IMR-90 (cell line): ENCODE measurements at regions not wholly inside any gene's neighbourhood (a gene's known extent, or its start where the extent isn't known, plus 50 kb on each side); places are given as distances from the start of the nearest gene placed in this dataset.

Source experiments
- ATAC-seq: fragments of 200-7000 bp; cut with Tn5 transposase; 2 replicates; pipeline ENCODE4 v1.9.1; 2020; ENCODE audit warnings: low read depth, mild to moderate bottlenecking, moderate library complexity
- BruUV-seq: library from RNA; stranded (reverse); fragments of 400-500 nt; replicated peaks from 2 replicates; lab custom pipeline; 2021; lab: Mats Ljungman, UMichigan
- CTCF ChIA-PET: fragments of 300-600 bp; formaldehyde crosslinking; extraction: SDS; loops from one replicate; lab custom pipeline; 2021; ENCODE audit warnings: antibody characterized with exemption; lab: Yijun Ruan, JAX
- POLR2A ChIA-PET: fragments of 300-600 bp; sonication (Branson Sonifier 250); formaldehyde crosslinking; loops from one replicate; lab custom pipeline; 2022; ENCODE audit warnings: antibody characterized with exemption; ENCODE audit not compliant: unreplicated experiment; lab: Charles Lee
- DNase-seq: peaks from one replicate; pipeline ENCODE4 v3.0.0; 2013
- H2AFZ ChIP-seq: replicated peaks from 2 replicates; pipeline ENCODE3; 2013; ENCODE audit warnings: low read length, mild to moderate bottlenecking; ENCODE audit not compliant: poor library complexity
- H2AK5ac ChIP-seq: 2 replicates; pipeline ENCODE4 v1.6.1; 2013; ENCODE audit warnings: low read depth, low read length, inconsistent platforms
- H2AK9ac ChIP-seq: replicated peaks from 2 replicates; pipeline ENCODE3; 2013; ENCODE audit warnings: mild to moderate bottlenecking, low read depth, low read length, moderate library complexity; ENCODE audit not compliant: poor library complexity
- H2BK120ac ChIP-seq: 2 replicates; pipeline ENCODE4 v1.6.1; 2013; ENCODE audit warnings: low read depth, low read length, inconsistent platforms
- H2BK15ac ChIP-seq: 3 replicates; pipeline ENCODE4 v1.6.1; 2013; ENCODE audit warnings: low read depth, low read length, inconsistent platforms
- H2BK20ac ChIP-seq: 2 replicates; pipeline ENCODE4 v1.6.1; 2013; ENCODE audit warnings: low read depth, mild to moderate bottlenecking, inconsistent platforms, low read length, moderate library complexity
- H2BK5ac ChIP-seq: 2 replicates; pipeline ENCODE4 v1.6.1; 2013; ENCODE audit warnings: mild to moderate bottlenecking, low read depth, low read length, inconsistent platforms; ENCODE audit not compliant: poor library complexity, severe bottlenecking
- H3K14ac ChIP-seq: replicated peaks from 2 replicates; pipeline ENCODE4 v1.6.1; 2013; ENCODE audit warnings: low read depth, low read length, inconsistent platforms
- H3K18ac ChIP-seq: 2 replicates; pipeline ENCODE4 v1.6.1; 2013; ENCODE audit warnings: low read depth, low read length, control low read depth
- H3K23ac ChIP-seq: 2 replicates; pipeline ENCODE4 v1.6.1; 2013; ENCODE audit warnings: low read depth, low read length, inconsistent platforms
- H3K27ac ChIP-seq: 2 replicates; pipeline ENCODE4 v1.5.1; 2013; ENCODE audit warnings: mild to moderate bottlenecking, control low read depth, low read length; ENCODE audit not compliant: insufficient read depth
- H3K27me3 ChIP-seq: 2 replicates; pipeline ENCODE4 v1.6.1; 2013; ENCODE audit warnings: low read length; ENCODE audit not compliant: control insufficient read depth, insufficient read depth
- H3K36me3 ChIP-seq: 2 replicates; pipeline ENCODE4 v1.6.1; 2013; ENCODE audit warnings: low read length, mixed read lengths; ENCODE audit not compliant: control insufficient read depth, insufficient read depth
- H3K4ac ChIP-seq: 2 replicates; pipeline ENCODE4 v1.6.1; 2013; ENCODE audit warnings: low read depth, low read length, inconsistent platforms
- H3K4me1 ChIP-seq: 2 replicates; pipeline ENCODE4 v1.6.1; 2013; ENCODE audit warnings: low read length, mixed read lengths; ENCODE audit not compliant: control insufficient read depth, insufficient read depth
- H3K4me2 ChIP-seq: 2 replicates; pipeline ENCODE4 v1.6.1; 2013; ENCODE audit warnings: low read depth, mild to moderate bottlenecking, control low read depth, low read length, moderate library complexity
- H3K4me3 ChIP-seq: 2 replicates; pipeline ENCODE4 v1.5.1; 2013; ENCODE audit warnings: low read depth, mild to moderate bottlenecking, control low read depth, low read length, moderate library complexity; ENCODE audit not compliant: insufficient read depth
- H3K56ac ChIP-seq: 2 replicates; pipeline ENCODE4 v1.6.1; 2013; ENCODE audit warnings: low read length, inconsistent platforms; ENCODE audit not compliant: insufficient read depth; ENCODE audit errors: extremely low read depth
- H3K79me1 ChIP-seq, 2 experiments: 2 replicates each; pipeline ENCODE4 v1.6.1; 2013; ENCODE audit warnings: low read length in 2 of 2, inconsistent platforms in 1 of 2, low read depth in 1 of 2
- H3K9ac ChIP-seq: 2 replicates; pipeline ENCODE4 v1.6.1; 2013; ENCODE audit warnings: low read depth, low read length, control low read depth
- H3K9me1 ChIP-seq: 2 replicates; pipeline ENCODE4 v1.6.1; 2013; ENCODE audit warnings: low read length, inconsistent platforms; ENCODE audit not compliant: insufficient read depth
- H3K9me3 ChIP-seq: 2 replicates; pipeline ENCODE4 v1.6.1; 2013; ENCODE audit warnings: low read length; ENCODE audit not compliant: control insufficient read depth, insufficient read depth
- H4K20me1 ChIP-seq: 2 replicates; pipeline ENCODE4 v1.6.1; 2013; ENCODE audit warnings: low read length, inconsistent platforms; ENCODE audit not compliant: insufficient read depth
- H4K5ac ChIP-seq: 2 replicates; pipeline ENCODE4 v1.6.1; 2013; ENCODE audit warnings: mild to moderate bottlenecking, low read depth, low read length, control low read depth
- H4K8ac ChIP-seq, 2 experiments: 2 replicates each; pipeline ENCODE4 v1.6.1; 2013; ENCODE audit warnings: low read depth in 2 of 2, low read length in 2 of 2, control low read depth in 1 of 2, inconsistent platforms in 1 of 2
- H4K91ac ChIP-seq: 2 replicates; pipeline ENCODE4 v1.6.1; 2013; ENCODE audit warnings: low read depth, low read length, inconsistent platforms; ENCODE audit not compliant: insufficient read depth
- BHLHE40 ChIP-seq: fragments of 150-350 bp; IDR thresholded peaks from 2 replicates; pipeline ENCODE4 v1.6.1; 2016; ENCODE audit warnings: mild to moderate bottlenecking, low read depth, low read length
- CEBPB ChIP-seq: IDR thresholded peaks from 2 replicates; pipeline ENCODE4 v1.6.1; 2012; ENCODE audit warnings: low read depth, low read length, improper control_type of control experiment
- CHD1 ChIP-seq: IDR thresholded peaks from 2 replicates; pipeline ENCODE4 v1.6.1; 2012; ENCODE audit warnings: low read depth, low read length, improper control_type of control experiment
- MAFK ChIP-seq: IDR thresholded peaks from 2 replicates; pipeline ENCODE4 v1.6.1; 2012; ENCODE audit warnings: low read depth, low read length, improper control_type of control experiment
- MAZ ChIP-seq: IDR thresholded peaks from 2 replicates; pipeline ENCODE4 v1.6.1; 2012; ENCODE audit warnings: low read depth, mild to moderate bottlenecking, low read length, improper control_type of control experiment, moderate library complexity, borderline replicate concordance
- MXI1 ChIP-seq: IDR thresholded peaks from 2 replicates; pipeline ENCODE4 v1.6.1; 2012; ENCODE audit warnings: low read depth, mild to moderate bottlenecking, low read length, moderate library complexity, borderline replicate concordance
- NFE2L2 ChIP-seq: fragments of 150-350 bp; IDR thresholded peaks from 2 replicates; pipeline ENCODE4 v1.6.1; 2016; ENCODE audit warnings: low read depth, mild to moderate bottlenecking, low read length
- POLR2A ChIP-seq: IDR thresholded peaks from 2 replicates; pipeline ENCODE4 v1.6.1; 2012; ENCODE audit warnings: mild to moderate bottlenecking, low read depth, low read length
- RAD21 ChIP-seq: IDR thresholded peaks from 2 replicates; pipeline ENCODE4 v1.6.1; 2012; ENCODE audit warnings: low read length, improper control_type of control experiment
- RCOR1 ChIP-seq: IDR thresholded peaks from 2 replicates; pipeline ENCODE4 v1.6.1; 2012; ENCODE audit warnings: mild to moderate bottlenecking, low read length, improper control_type of control experiment; ENCODE audit not compliant: insufficient replicate concordance
- RFX5 ChIP-seq: IDR thresholded peaks from 2 replicates; pipeline ENCODE4 v1.8.0; 2012; ENCODE audit warnings: low read depth, mild to moderate bottlenecking, low read length, moderate library complexity
- SMC3 ChIP-seq: fragments of 150-350 bp; IDR thresholded peaks from 2 replicates; pipeline ENCODE4 v1.6.1; 2016; ENCODE audit warnings: low read depth, mild to moderate bottlenecking, antibody characterized with exemption, low read length, moderate library complexity
- WGBS, 2 experiments: methylation state at CpG; one replicate each; pipeline versions ENCODE4 v1.1.5 to v1.1.7; 2013; ENCODE audit warnings: missing lambda C conversion rate in 2 of 2; ENCODE audit not compliant: insufficient read length in 1 of 2; ENCODE audit errors: extremely low coverage in 2 of 2; 5-methylcytosine and 5-hydroxymethylcytosine counted together
- dilution Hi-C: fragments of 300-500 bp; cut with HindIII; formaldehyde crosslinking; loops from one replicate; pipeline ENCODE4 v1.14.3; 2018; ENCODE audit warnings: low sequenced_read_pairs; ENCODE audit not compliant: unreplicated experiment
- in situ Hi-C: fragments of 300-500 bp; cut with MboI; formaldehyde crosslinking; loops from 3 replicates; pipeline ENCODE4 v1.14.3; 2019; ENCODE audit warnings: low sequenced_read_pairs, inconsistent platforms, mixed read lengths
- intact Hi-C: fragments of 100-400 bp; cut with micrococcal nuclease; formaldehyde crosslinking; loops from 2 replicates; pipeline ENCODE4 v1.10.0; 2022
- TF ChIP-seq, protein P1 (sequence below): fragments of 150-350 bp; IDR thresholded peaks from 2 replicates; pipeline ENCODE4 v1.6.1; 2016; ENCODE audit warnings: low read depth, mild to moderate bottlenecking, low read length, moderate library complexity, borderline replicate concordance
- TF ChIP-seq, protein P2 (sequence below): fragments of 150-350 bp; IDR thresholded peaks from 2 replicates; pipeline ENCODE4 v1.6.1; 2017; ENCODE audit warnings: mild to moderate bottlenecking, antibody characterized with exemption, low read length, low read depth
- TF ChIP-seq, protein P3 (sequence below): conservative IDR thresholded peaks from 2 replicates; pipeline ENCODE4 v1.5.1; 2012; ENCODE audit warnings: mild to moderate bottlenecking, low read depth, low read length, improper control_type of control experiment

DNA sequence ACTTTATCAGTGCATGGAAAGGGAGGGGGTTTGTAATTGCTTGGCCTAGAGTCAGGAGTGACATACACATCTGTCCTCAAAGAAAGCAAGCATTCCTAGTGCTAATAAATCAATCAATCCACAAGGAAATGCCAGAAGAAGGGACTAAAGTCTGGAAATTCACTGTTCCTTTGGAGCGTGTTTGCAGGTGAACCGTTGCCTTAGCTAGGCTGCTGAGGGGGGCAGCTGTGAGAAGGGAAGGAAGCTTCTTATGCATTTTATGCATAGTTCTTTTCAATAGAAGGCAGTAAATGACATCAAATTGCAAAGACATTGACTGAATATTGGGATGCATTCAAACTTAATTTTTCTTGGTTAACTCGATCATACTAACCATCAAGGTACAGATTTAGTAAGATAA lies 1092.5 kb upstream of the SEMA6A start:
- H3K9ac ChIP-seq, result no peak overlapping the region
- no peak overlapping the region for H2AK5ac ChIP-seq
- TF ChIP-seq RAD21 (no peak), RCOR1 (no peak), CHD1 (no peak), MAZ (no peak), RFX5 (no peak), CEBPB (no peak), BHLHE40 (no peak), MAFK (no peak), NFE2L2 (no peak), POLR2A (no peak), MXI1 (no peak), SMC3 (no peak)
- TF ChIP-seq, protein P1, sequence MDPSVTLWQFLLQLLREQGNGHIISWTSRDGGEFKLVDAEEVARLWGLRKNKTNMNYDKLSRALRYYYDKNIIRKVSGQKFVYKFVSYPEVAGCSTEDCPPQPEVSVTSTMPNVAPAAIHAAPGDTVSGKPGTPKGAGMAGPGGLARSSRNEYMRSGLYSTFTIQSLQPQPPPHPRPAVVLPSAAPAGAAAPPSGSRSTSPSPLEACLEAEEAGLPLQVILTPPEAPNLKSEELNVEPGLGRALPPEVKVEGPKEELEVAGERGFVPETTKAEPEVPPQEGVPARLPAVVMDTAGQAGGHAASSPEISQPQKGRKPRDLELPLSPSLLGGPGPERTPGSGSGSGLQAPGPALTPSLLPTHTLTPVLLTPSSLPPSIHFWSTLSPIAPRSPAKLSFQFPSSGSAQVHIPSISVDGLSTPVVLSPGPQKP, result no peak
- TF ChIP-seq, protein P2, sequence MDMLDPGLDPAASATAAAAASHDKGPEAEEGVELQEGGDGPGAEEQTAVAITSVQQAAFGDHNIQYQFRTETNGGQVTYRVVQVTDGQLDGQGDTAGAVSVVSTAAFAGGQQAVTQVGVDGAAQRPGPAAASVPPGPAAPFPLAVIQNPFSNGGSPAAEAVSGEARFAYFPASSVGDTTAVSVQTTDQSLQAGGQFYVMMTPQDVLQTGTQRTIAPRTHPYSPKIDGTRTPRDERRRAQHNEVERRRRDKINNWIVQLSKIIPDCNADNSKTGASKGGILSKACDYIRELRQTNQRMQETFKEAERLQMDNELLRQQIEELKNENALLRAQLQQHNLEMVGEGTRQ, result no peak
- TF ChIP-seq, protein P3, sequence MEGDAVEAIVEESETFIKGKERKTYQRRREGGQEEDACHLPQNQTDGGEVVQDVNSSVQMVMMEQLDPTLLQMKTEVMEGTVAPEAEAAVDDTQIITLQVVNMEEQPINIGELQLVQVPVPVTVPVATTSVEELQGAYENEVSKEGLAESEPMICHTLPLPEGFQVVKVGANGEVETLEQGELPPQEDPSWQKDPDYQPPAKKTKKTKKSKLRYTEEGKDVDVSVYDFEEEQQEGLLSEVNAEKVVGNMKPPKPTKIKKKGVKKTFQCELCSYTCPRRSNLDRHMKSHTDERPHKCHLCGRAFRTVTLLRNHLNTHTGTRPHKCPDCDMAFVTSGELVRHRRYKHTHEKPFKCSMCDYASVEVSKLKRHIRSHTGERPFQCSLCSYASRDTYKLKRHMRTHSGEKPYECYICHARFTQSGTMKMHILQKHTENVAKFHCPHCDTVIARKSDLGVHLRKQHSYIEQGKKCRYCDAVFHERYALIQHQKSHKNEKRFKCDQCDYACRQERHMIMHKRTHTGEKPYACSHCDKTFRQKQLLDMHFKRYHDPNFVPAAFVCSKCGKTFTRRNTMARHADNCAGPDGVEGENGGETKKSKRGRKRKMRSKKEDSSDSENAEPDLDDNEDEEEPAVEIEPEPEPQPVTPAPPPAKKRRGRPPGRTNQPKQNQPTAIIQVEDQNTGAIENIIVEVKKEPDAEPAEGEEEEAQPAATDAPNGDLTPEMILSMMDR, result no peak
- no peak overlapping the region for H4K5ac ChIP-seq
- H3K18ac ChIP-seq, result no peak overlapping the region
- H4K91ac ChIP-seq, result no peak overlapping the region
- ChIA-PET POLR2A (no interaction called here), CTCF (no interaction called here)
- no peak overlapping the region for H4K8ac ChIP-seq
- H2BK20ac ChIP-seq, result no peak overlapping the region
- H3K4me3 ChIP-seq, result no peak overlapping the region
- no peaks in the 10 kb centered on the region for H3K4me1 ChIP-seq
- no peak overlapping the region for H2AFZ ChIP-seq
- H2BK120ac ChIP-seq, result no peak overlapping the region
- H3K27ac ChIP-seq, result no peak overlapping the region
- H2BK5ac ChIP-seq, result no peak overlapping the region
- H3K14ac ChIP-seq, result no peak overlapping the region
- H3K9me1 ChIP-seq, result no peaks in the 10 kb centered on the region
- no peak overlapping the region for H3K4me2 ChIP-seq
- H2AK9ac ChIP-seq, result no peak overlapping the region
- H2BK15ac ChIP-seq, result no peak overlapping the region
- intact Hi-C loops (no loop called here), dilution Hi-C loops (no loop called here), in situ Hi-C loops (no loop called here)
- BruUV-seq, result no TSS peak
- H3K56ac ChIP-seq, result no peak overlapping the region
- no peaks in the 10 kb centered on the region for H3K36me3 ChIP-seq
- no peaks in the 10 kb centered on the region for H3K79me1 ChIP-seq
- H3K23ac ChIP-seq, result no peak overlapping the region
- ATAC-seq, result no peak
- H3K27me3 ChIP-seq, result no peaks in the 10 kb centered on the region
- no peaks in the 10 kb centered on the region for H3K9me3 ChIP-seq
- DNase-seq, result no peak
- no peak overlapping the region for H3K4ac ChIP-seq
- no CpG with 5 or more reads among the region's 3 CpGs for WGBS, 2 experiments
- H4K20me1 ChIP-seq, result no peaks in the 10 kb centered on the region
